BLaER1 (cell line): ENCODE measurements at regions not wholly inside any gene's neighbourhood (a gene's known extent, or its start where the extent isn't known, plus 50 kb on each side); places are given as distances from the start of the nearest gene placed in this dataset.

Experiments used
- H3K27ac ChIP-seq: shearing (Covaris generic); formaldehyde crosslinking; 2 replicates; pipeline ENCODE4 v1.8.1; 2022
- H3K27me3 ChIP-seq: shearing (Covaris generic); formaldehyde crosslinking; 2 replicates; pipeline ENCODE4 v1.8.1; 2022
- H3K36me3 ChIP-seq: shearing (Covaris generic); formaldehyde crosslinking; 2 replicates; pipeline ENCODE4 v1.8.1; 2022
- H3K4me1 ChIP-seq: shearing (Covaris generic); formaldehyde crosslinking; 2 replicates; pipeline ENCODE4 v1.8.1; 2022
- H3K4me2 ChIP-seq: shearing (Covaris generic); formaldehyde crosslinking; 2 replicates; pipeline ENCODE4 v1.8.1; 2022
- H3K4me3 ChIP-seq: shearing (Covaris generic); formaldehyde crosslinking; 2 replicates; pipeline ENCODE4 v1.8.1; 2022
- H3K9ac ChIP-seq: shearing (Covaris generic); formaldehyde crosslinking; 2 replicates; pipeline ENCODE4 v1.8.1; 2022
- H3K9me3 ChIP-seq: shearing (Covaris generic); formaldehyde crosslinking; 2 replicates; pipeline ENCODE4 v1.8.1; 2022
- H4K20me1 ChIP-seq: shearing (Covaris generic); formaldehyde crosslinking; 2 replicates; pipeline ENCODE4 v1.8.1; 2022
- Cebpa-rat ChIP-seq: shearing (Covaris generic); IDR thresholded peaks from 2 replicates; pipeline ENCODE4 v1.8.1; 2022

- no peaks in the 10 kb centered on the region for H3K27me3 ChIP-seq
- H3K4me1 ChIP-seq, result no peaks in the 10 kb centered on the region
- no peak overlapping the region for H3K9ac ChIP-seq
- H3K36me3 ChIP-seq, result no peaks in the 10 kb centered on the region
- H3K9me3 ChIP-seq, result no peaks in the 10 kb centered on the region
- no peak overlapping the region for H3K4me2 ChIP-seq
- no peak overlapping the region for H3K27ac ChIP-seq
- no peak for TF ChIP-seq Cebpa-rat
- no peak overlapping the region for H3K4me3 ChIP-seq
- no peaks in the 10 kb centered on the region for H4K20me1 ChIP-seq
These were observed 163.8 kb upstream of the TMTC4 start for GRCh38 chr13:100838387-100838786.

GRCh38 chr13:100837631-100838030, 163.0 kb upstream of the TMTC4 start:
- Histone ChIP-seq H3K4me1 (no peaks in the 10 kb centered on the region), H4K20me1 (no peaks in the 10 kb centered on the region), H3K27me3 (no peaks in the 10 kb centered on the region), H3K36me3 (no peaks in the 10 kb centered on the region), H3K9ac (no peak overlapping the region), H3K27ac (no peak overlapping the region), H3K4me3 (no peak overlapping the region), H3K9me3 (no peaks in the 10 kb centered on the region), H3K4me2 (no peak overlapping the region)
- no peak for TF ChIP-seq Cebpa-rat

GRCh38 chr13:100836711-100837110, 162.1 kb upstream of the TMTC4 start:
- Histone ChIP-seq H3K36me3 (no peaks in the 10 kb centered on the region), H3K4me2 (no peak overlapping the region), H3K9ac (no peak overlapping the region), H4K20me1 (no peaks in the 10 kb centered on the region), H3K4me1 (no peaks in the 10 kb centered on the region), H3K9me3 (no peaks in the 10 kb centered on the region), H3K27ac (no peak overlapping the region), H3K4me3 (no peak overlapping the region), H3K27me3 (no peaks in the 10 kb centered on the region)
- no peak for TF ChIP-seq Cebpa-rat

- H3K4me2 ChIP-seq, result no peak overlapping the region
- H3K9ac ChIP-seq, result no peak overlapping the region
- H3K36me3 ChIP-seq, result no peaks in the 10 kb centered on the region
- H3K27ac ChIP-seq, result no peak overlapping the region
- TF ChIP-seq Cebpa-rat, result no peak
- no peaks in the 10 kb centered on the region for H3K4me1 ChIP-seq
- H3K27me3 ChIP-seq, result no peaks in the 10 kb centered on the region
- no peaks in the 10 kb centered on the region for H4K20me1 ChIP-seq
- no peak overlapping the region for H3K4me3 ChIP-seq
- H3K9me3 ChIP-seq, result no peaks in the 10 kb centered on the region
These were observed 161.1 kb upstream of the TMTC4 start for GRCh38 chr13:100835695-100836094.

GRCh38 chr13:100833427-100833826, 158.8 kb upstream of the TMTC4 start:
- Histone ChIP-seq H3K4me2 (no peak overlapping the region), H3K4me1 (no peaks in the 10 kb centered on the region), H3K4me3 (no peak overlapping the region), H3K9me3 (no peaks in the 10 kb centered on the region), H3K27ac (no peak overlapping the region), H3K9ac (no peak overlapping the region), H3K27me3 (no peaks in the 10 kb centered on the region), H3K36me3 (no peaks in the 10 kb centered on the region), H4K20me1 (no peaks in the 10 kb centered on the region)
- TF ChIP-seq Cebpa-rat, result no peak

- Histone ChIP-seq H3K4me1 (no peaks in the 10 kb centered on the region), H3K4me2 (no peak overlapping the region), H3K4me3 (no peak overlapping the region), H4K20me1 (no peaks in the 10 kb centered on the region), H3K9me3 (no peaks in the 10 kb centered on the region), H3K9ac (no peak overlapping the region), H3K36me3 (no peaks in the 10 kb centered on the region), H3K27ac (no peak overlapping the region), H3K27me3 (no peaks in the 10 kb centered on the region)
- no peak for TF ChIP-seq Cebpa-rat
These were observed 153.6 kb upstream of the TMTC4 start for GRCh38 chr13:100828226-100828625.

GRCh38 chr13:100827489-100828176, 153.0 kb upstream of the TMTC4 start:
- Histone ChIP-seq H3K27ac (no peak overlapping the region), H4K20me1 (no peaks in the 10 kb centered on the region), H3K36me3 (no peaks in the 10 kb centered on the region), H3K9ac (no peak overlapping the region), H3K27me3 (no peaks in the 10 kb centered on the region), H3K4me2 (no peak overlapping the region), H3K4me1 (no peaks in the 10 kb centered on the region), H3K4me3 (no peak overlapping the region), H3K9me3 (no peaks in the 10 kb centered on the region)
- TF ChIP-seq Cebpa-rat, result no peak

- Histone ChIP-seq H3K27ac (no peak overlapping the region), H3K9me3 (no peaks in the 10 kb centered on the region), H3K4me2 (no peak overlapping the region), H3K27me3 (no peaks in the 10 kb centered on the region), H3K9ac (no peak overlapping the region), H3K36me3 (no peaks in the 10 kb centered on the region), H3K4me3 (no peak overlapping the region), H4K20me1 (no peaks in the 10 kb centered on the region), H3K4me1 (no peaks in the 10 kb centered on the region)
- no peak for TF ChIP-seq Cebpa-rat
These were observed 151.8 kb upstream of the TMTC4 start for GRCh38 chr13:100826441-100826840.

GRCh38 chr13:100825557-100825956, 151.0 kb upstream of the TMTC4 start:
- no peak for TF ChIP-seq Cebpa-rat
- H3K4me2 ChIP-seq, result no peak overlapping the region
- no peak overlapping the region for H3K4me3 ChIP-seq
- H3K36me3 ChIP-seq, result no peaks in the 10 kb centered on the region
- no peak overlapping the region for H3K9ac ChIP-seq
- no peaks in the 10 kb centered on the region for H3K4me1 ChIP-seq
- no peaks in the 10 kb centered on the region for H3K9me3 ChIP-seq
- H3K27me3 ChIP-seq, result no peaks in the 10 kb centered on the region
- H3K27ac ChIP-seq, result no peak overlapping the region
- no peaks in the 10 kb centered on the region for H4K20me1 ChIP-seq

- no peak overlapping the region for H3K27ac ChIP-seq
- TF ChIP-seq Cebpa-rat, result no peak
- H3K9me3 ChIP-seq, result no peaks in the 10 kb centered on the region
- no peaks in the 10 kb centered on the region for H3K4me1 ChIP-seq
- H3K4me2 ChIP-seq, result no peak overlapping the region
- H4K20me1 ChIP-seq, result no peaks in the 10 kb centered on the region
- H3K27me3 ChIP-seq, result no peaks in the 10 kb centered on the region
- H3K4me3 ChIP-seq, result no peak overlapping the region
- no peak overlapping the region for H3K9ac ChIP-seq
- H3K36me3 ChIP-seq, result no peaks in the 10 kb centered on the region
These were observed 149.8 kb upstream of the TMTC4 start for GRCh38 chr13:100824366-100824765.

- no peak overlapping the region for H3K27ac ChIP-seq
- TF ChIP-seq Cebpa-rat, result no peak
- H3K4me3 ChIP-seq, result no peak overlapping the region
- H3K36me3 ChIP-seq, result no peaks in the 10 kb centered on the region
- H3K9me3 ChIP-seq, result no peaks in the 10 kb centered on the region
- no peaks in the 10 kb centered on the region for H3K4me1 ChIP-seq
- no peaks in the 10 kb centered on the region for H4K20me1 ChIP-seq
- no peak overlapping the region for H3K9ac ChIP-seq
- no peaks in the 10 kb centered on the region for H3K27me3 ChIP-seq
- no peak overlapping the region for H3K4me2 ChIP-seq
These were observed 148.9 kb upstream of the TMTC4 start for GRCh38 chr13:100823448-100823847.
